Ovary (tissue), 7 donors: ENCODE measurements at regions not wholly inside any gene's neighbourhood (a gene's known extent, or its start where the extent isn't known, plus 50 kb on each side); places are given as distances from the start of the nearest gene placed in this dataset.

ENCODE experiments used
- DNase-seq, 5 donors: peaks; one replicate each; pipeline ENCODE4 v3.0.0-alpha.2; 2019 to 2020
- H3K27ac ChIP-seq, 2 donors: fragments of 200-600 bp; one replicate each; pipeline versions ENCODE4 v1.5.1 to v1.8.0; 2019 to 2022
- H3K27me3 ChIP-seq: fragments of 200-600 bp; one replicate; pipeline ENCODE4 v1.8.0; 2022
- H3K36me3 ChIP-seq: fragments of 200-600 bp; sonication (generic); one replicate; pipeline ENCODE4 v1.5.1; 2019
- H3K4me1 ChIP-seq: one replicate; pipeline ENCODE4 v1.8.1; 2013; ENCODE audit warnings: mild to moderate bottlenecking, moderate library complexity; ENCODE audit not compliant: insufficient read depth
- H3K4me3 ChIP-seq: fragments of 200-600 bp; sonication (generic); one replicate; pipeline ENCODE4 v1.5.1; 2017
- H3K9me3 ChIP-seq, 2 donors: fragments of 200-600 bp in 1 of 2; sonication (generic) in 1 of 2; one replicate each; pipeline versions ENCODE4 v1.5.1 to v1.8.1; 2013 to 2019; ENCODE audit warnings: mild to moderate bottlenecking in 1 of 2, moderate library complexity in 1 of 2
- EP300 ChIP-seq: sonication (generic); formaldehyde crosslinking; IDR thresholded peaks from one replicate; pipeline ENCODE4 v1.6.1; 2017; ENCODE audit warnings: antibody characterized with exemption
- POLR2A ChIP-seq: fragments of 450-650 bp; IDR thresholded peaks from one replicate; pipeline ENCODE4 v1.6.1; 2017; ENCODE audit warnings: antibody characterized with exemption, mild to moderate bottlenecking, moderate library complexity
- WGBS, 3 donors: extraction: QIAGEN DNeasy Blood & Tissue Kit in 1 of 3; methylation state at CpG; one replicate each; pipeline versions ENCODE4 v1.1.5 to v1.1.7; 2013 to 2017; 5-methylcytosine and 5-hydroxymethylcytosine counted together
- intact Hi-C, 4 donors: fragments of 100-400 bp; cut with DNase I; formaldehyde crosslinking; loops; one replicate each; pipeline versions ENCODE4 v1.11.0 to v1.15.1; 2022 to 2023
- TF ChIP-seq, protein P1 (sequence below), 3 donors: fragments of 450-650 bp in 2 of 3; fragments of 200-600 bp in 1 of 3; IDR thresholded peaks; one replicate each; pipeline versions ENCODE4 v1.5.1 to v1.8.0; 2016 to 2022; ENCODE audit warnings: antibody characterized with exemption in 3 of 3, mild to moderate bottlenecking in 1 of 3
- donor health status: DM: no; HTN: no; CAD: no; lungs with moderate emphysema.
- donor health status: DM: no; HTN: no; CAD: no.
- donor health status: Bipolar disorder and iron deficiency.
- donor health status: DM: no; HTN: no; CAD: no.
- donor health status: DM: yes; HTN: yes; CAD: no.

DNA sequence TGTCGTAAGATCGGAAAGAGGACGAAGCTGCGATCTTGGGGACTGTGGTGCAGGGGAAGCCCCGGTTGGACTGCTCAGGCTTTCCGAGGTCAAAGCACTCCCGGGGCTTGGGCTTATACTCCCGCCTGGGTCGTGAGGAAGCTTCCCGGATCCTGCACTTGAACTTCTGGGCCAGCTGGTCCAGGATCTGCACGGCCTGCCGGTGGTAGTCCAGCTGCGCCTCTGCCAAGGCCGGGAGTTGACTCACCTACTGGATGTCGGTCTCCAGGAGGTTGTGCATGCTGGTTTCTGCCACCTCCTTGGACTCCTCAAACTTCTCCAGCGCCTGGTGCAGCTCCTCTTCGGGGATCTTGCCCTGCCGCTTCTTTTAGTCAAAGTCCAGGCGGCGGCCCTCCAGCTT is 99.2 kb downstream of the KPNA2 start:
- H3K4me3 ChIP-seq, result no peak overlapping the region
- no peaks in the 10 kb centered on the region for H3K4me1 ChIP-seq
- no peak for DNase-seq
- TF ChIP-seq POLR2A, result no peak
- no peak for TF ChIP-seq EP300
- TF ChIP-seq, protein P1, sequence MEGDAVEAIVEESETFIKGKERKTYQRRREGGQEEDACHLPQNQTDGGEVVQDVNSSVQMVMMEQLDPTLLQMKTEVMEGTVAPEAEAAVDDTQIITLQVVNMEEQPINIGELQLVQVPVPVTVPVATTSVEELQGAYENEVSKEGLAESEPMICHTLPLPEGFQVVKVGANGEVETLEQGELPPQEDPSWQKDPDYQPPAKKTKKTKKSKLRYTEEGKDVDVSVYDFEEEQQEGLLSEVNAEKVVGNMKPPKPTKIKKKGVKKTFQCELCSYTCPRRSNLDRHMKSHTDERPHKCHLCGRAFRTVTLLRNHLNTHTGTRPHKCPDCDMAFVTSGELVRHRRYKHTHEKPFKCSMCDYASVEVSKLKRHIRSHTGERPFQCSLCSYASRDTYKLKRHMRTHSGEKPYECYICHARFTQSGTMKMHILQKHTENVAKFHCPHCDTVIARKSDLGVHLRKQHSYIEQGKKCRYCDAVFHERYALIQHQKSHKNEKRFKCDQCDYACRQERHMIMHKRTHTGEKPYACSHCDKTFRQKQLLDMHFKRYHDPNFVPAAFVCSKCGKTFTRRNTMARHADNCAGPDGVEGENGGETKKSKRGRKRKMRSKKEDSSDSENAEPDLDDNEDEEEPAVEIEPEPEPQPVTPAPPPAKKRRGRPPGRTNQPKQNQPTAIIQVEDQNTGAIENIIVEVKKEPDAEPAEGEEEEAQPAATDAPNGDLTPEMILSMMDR (IDR thresholded peaks at IDR 0.05), result no peak
- H3K27ac ChIP-seq, result no peak overlapping the region
- intact Hi-C loops, result no loop called here
- WGBS, 3 donors, result 93 to 97% (median 95%) methylated on average over 16 to 20 of the region's 20 CpGs
- H3K9me3 ChIP-seq, result no peaks in the 10 kb centered on the region
- no peaks in the 10 kb centered on the region for H3K27me3 ChIP-seq
- H3K36me3 ChIP-seq, result no peaks in the 10 kb centered on the region

- Histone ChIP-seq H3K27me3 (no peaks in the 10 kb centered on the region), H3K36me3 (no peaks in the 10 kb centered on the region), H3K9me3 (no peaks in the 10 kb centered on the region), H3K27ac (no peak overlapping the region), H3K4me3 (no peak overlapping the region), H3K4me1 (no peaks in the 10 kb centered on the region)
- WGBS, 3 donors, result 96 to 98% (median 98%) methylated on average over 39 to 40 of the region's 40 CpGs
- no peak for DNase-seq
- intact Hi-C loops, result no loop called here
- TF ChIP-seq EP300 (no peak), POLR2A (no peak)
- TF ChIP-seq, protein P1 (IDR thresholded peaks at IDR 0.05), result no peak
Measured at GRCh38 chr17:68135141-68135887, 99.8 kb downstream of the KPNA2 start.

DNA sequence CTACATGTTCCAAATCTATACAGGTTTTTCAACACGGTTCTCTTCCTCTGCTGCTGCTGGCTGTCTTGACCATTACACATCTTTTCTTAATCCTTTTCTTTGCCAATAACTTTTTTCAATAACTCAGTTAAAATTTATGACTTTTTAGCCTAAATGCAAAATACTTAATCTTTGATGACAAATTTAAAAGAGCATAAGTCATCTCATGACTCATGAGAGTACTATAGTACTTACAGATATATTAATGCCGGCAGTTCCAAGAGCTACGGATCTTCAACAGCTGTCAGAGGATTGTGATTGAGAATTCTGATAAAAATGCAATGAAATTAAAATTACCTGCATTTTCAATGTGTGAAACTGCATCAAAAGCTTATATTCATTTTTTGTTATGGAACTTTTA is 105.5 kb downstream of the KPNA2 start:
- Histone ChIP-seq H3K4me3 (no peak overlapping the region), H3K9me3 (no peaks in the 10 kb centered on the region), H3K27ac (no peak overlapping the region), H3K27me3 (no peaks in the 10 kb centered on the region), H3K4me1 (no peaks in the 10 kb centered on the region), H3K36me3 (no peaks in the 10 kb centered on the region)
- TF ChIP-seq POLR2A (no peak), EP300 (no peak)
- TF ChIP-seq, protein P1 (IDR thresholded peaks at IDR 0.05), result no peak
- 80 to 84% (median 82%) methylated on average over 3 of the region's 3 CpGs for WGBS, 3 donors
- intact Hi-C loops, result no loop called here
- no peak for DNase-seq

GRCh38 chr17:68142595-68142994 is 105.2 kb upstream of the AMZ2 start:
- 71 to 84% (median 76%) methylated on average over 1 of the region's 1 CpG for WGBS, 3 donors
- TF ChIP-seq POLR2A (no peak), EP300 (no peak)
- Histone ChIP-seq H3K9me3 (no peaks in the 10 kb centered on the region), H3K27ac (no peak overlapping the region), H3K36me3 (no peaks in the 10 kb centered on the region), H3K27me3 (no peaks in the 10 kb centered on the region), H3K4me1 (no peaks in the 10 kb centered on the region), H3K4me3 (no peak overlapping the region)
- DNase-seq, result no peak
- intact Hi-C loops, result no loop called here

- Histone ChIP-seq H3K4me1 (no peaks in the 10 kb centered on the region), H3K27ac (no peak overlapping the region), H3K27me3 (no peaks in the 10 kb centered on the region), H3K9me3 (no peaks in the 10 kb centered on the region), H3K36me3 (no peaks in the 10 kb centered on the region), H3K4me3 (no peak overlapping the region)
- DNase-seq, result no peak
- 91 to 94% (median 93%) methylated on average over 2 of the region's 2 CpGs for WGBS, 3 donors
- TF ChIP-seq POLR2A, result no peak
- no peak for TF ChIP-seq EP300
- TF ChIP-seq, protein P1 (IDR thresholded peaks at IDR 0.05), result no peak
- intact Hi-C loops, result no loop called here
Measured at GRCh38 chr17:68143425-68143824, 104.4 kb upstream of the AMZ2 start.
